NT2/D1 (cell line): ENCODE measurements at regions not wholly inside any gene's neighbourhood (a gene's known extent, or its start where the extent isn't known, plus 50 kb on each side); places are given as distances from the start of the nearest gene placed in this dataset.

Source experiments
- SUZ12 ChIP-seq: IDR thresholded peaks from 2 replicates; pipeline ENCODE4 v1.6.1; 2011; ENCODE audit not compliant: insufficient read length, insufficient read depth; ENCODE audit errors: extremely low read depth
- YY1 ChIP-seq: IDR thresholded peaks from 2 replicates; pipeline ENCODE4 v1.6.1; 2011; ENCODE audit not compliant: insufficient read length, insufficient read depth
- ZNF274 ChIP-seq: IDR thresholded peaks from 2 replicates; pipeline ENCODE4 v1.6.1; 2011; ENCODE audit warnings: mild to moderate bottlenecking, low read depth, low read length

- TF ChIP-seq ZNF274 (no peak), SUZ12 (no peak), YY1 (no peak)
Measured at GRCh38 chr14:66288511-66288910, 197.7 kb upstream of the CCDC196 start.
